ENCODE measurements at regions not wholly inside any gene's neighbourhood (a gene's known extent, or its start where the extent isn't known, plus 50 kb on each side); places are given as distances from the start of the nearest gene placed in this dataset.

DNA sequence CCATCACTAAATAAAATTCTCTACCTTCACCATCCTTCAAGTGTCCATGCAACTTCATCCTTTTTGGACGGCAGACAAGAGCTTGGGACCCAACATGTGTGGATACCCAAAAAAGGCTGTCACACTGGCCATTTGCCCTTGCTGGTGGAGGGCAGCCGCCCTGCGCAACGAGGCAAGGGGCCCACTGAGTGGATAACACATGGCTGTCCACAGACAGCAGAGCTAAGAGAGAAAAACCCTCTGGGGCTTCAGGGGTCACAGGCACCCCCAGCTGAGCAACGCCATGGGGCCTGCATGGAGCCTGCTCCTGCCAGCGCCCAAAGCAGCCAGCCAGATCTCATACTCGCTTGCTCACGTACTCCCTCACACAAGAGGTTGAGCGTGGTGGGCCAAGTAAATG lies 205.9 kb upstream of the NREP start (continued):
- TF ChIP-seq, protein P1, sequence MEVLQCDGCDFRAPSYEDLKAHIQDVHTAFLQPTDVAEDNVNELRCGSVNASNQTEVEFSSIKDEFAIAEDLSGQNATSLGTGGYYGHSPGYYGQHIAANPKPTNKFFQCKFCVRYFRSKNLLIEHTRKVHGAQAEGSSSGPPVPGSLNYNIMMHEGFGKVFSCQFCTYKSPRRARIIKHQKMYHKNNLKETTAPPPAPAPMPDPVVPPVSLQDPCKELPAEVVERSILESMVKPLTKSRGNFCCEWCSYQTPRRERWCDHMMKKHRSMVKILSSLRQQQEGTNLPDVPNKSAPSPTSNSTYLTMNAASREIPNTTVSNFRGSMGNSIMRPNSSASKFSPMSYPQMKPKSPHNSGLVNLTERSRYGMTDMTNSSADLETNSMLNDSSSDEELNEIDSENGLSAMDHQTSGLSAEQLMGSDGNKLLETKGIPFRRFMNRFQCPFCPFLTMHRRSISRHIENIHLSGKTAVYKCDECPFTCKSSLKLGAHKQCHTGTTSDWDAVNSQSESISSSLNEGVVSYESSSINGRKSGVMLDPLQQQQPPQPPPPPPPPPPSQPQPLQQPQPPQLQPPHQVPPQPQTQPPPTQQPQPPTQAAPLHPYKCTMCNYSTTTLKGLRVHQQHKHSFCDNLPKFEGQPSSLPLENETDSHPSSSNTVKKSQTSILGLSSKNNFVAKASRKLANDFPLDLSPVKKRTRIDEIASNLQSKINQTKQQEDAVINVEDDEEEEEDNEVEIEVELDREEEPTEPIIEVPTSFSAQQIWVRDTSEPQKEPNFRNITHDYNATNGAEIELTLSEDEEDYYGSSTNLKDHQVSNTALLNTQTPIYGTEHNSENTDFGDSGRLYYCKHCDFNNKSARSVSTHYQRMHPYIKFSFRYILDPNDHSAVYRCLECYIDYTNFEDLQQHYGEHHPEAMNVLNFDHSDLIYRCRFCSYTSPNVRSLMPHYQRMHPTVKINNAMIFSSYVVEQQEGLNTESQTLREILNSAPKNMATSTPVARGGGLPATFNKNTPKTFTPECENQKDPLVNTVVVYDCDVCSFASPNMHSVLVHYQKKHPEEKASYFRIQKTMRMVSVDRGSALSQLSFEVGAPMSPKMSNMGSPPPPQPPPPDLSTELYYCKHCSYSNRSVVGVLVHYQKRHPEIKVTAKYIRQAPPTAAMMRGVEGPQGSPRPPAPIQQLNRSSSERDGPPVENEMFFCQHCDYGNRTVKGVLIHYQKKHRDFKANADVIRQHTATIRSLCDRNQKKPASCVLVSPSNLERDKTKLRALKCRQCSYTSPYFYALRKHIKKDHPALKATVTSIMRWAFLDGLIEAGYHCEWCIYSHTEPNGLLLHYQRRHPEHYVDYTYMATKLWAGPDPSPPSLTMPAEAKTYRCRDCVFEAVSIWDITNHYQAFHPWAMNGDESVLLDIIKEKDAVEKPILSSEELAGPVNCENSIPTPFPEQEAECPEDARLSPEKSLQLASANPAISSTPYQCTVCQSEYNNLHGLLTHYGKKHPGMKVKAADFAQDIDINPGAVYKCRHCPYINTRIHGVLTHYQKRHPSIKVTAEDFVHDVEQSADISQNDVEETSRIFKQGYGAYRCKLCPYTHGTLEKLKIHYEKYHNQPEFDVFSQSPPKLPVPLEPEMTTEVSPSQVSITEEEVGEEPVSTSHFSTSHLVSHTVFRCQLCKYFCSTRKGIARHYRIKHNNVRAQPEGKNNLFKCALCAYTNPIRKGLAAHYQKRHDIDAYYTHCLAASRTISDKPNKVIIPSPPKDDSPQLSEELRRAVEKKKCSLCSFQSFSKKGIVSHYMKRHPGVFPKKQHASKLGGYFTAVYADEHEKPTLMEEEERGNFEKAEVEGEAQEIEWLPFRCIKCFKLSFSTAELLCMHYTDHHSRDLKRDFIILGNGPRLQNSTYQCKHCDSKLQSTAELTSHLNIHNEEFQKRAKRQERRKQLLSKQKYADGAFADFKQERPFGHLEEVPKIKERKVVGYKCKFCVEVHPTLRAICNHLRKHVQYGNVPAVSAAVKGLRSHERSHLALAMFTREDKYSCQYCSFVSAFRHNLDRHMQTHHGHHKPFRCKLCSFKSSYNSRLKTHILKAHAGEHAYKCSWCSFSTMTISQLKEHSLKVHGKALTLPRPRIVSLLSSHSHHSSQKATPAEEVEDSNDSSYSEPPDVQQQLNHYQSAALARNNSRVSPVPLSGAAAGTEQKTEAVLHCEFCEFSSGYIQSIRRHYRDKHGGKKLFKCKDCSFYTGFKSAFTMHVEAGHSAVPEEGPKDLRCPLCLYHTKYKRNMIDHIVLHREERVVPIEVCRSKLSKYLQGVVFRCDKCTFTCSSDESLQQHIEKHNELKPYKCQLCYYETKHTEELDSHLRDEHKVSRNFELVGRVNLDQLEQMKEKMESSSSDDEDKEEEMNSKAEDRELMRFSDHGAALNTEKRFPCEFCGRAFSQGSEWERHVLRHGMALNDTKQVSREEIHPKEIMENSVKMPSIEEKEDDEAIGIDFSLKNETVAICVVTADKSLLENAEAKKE (CRISPR knock-in tag; IDR thresholded peaks at IDR 0.05): no peak
- no peak for TF ChIP-seq EZH2 (IDR thresholded peaks at IDR 0.05; ENCODE audit: low read depth, unreplicated experiment)
- no peak for TF ChIP-seq NANOG (IDR thresholded peaks at IDR 0.05; ENCODE audit: borderline replicate concordance)
- no peak for TF ChIP-seq POLR2AphosphoS5 (IDR thresholded peaks at IDR 0.05; ENCODE audit: low read depth)

DNA sequence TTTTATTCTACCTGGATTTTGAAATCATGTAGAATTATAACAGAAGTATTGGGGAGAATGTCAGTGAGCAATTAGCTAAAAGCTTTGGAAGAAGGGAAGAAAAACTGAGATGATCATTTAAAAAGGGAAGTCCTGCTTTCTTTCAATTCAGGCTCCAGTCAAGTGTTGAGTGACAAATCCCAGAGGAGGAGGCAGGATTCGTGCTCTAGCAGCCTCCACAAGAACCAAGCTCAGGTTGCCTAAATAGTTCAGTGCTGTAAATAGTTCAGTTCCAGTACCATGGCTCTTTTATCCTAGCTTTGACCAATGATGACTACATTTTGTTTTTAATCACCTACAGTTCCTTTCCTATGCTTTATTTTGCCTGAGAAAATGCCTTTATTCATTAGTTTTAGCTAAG lies 204.9 kb upstream of the NREP start:
- Mint-ChIP-seq H3K4me1 (no peaks in the 10 kb centered on the region), H3K27me3 (ENCODE audit: insufficient read depth, low read depth, poor library complexity) (no peaks in the 10 kb centered on the region), H3K36me3 (ENCODE audit: low read depth) (no peaks in the 10 kb centered on the region), H3K4me3 (no peak overlapping the region), H3K9me3 (peaks cover 3% of the 10 kb centered on the region; the same call in 1 of the 3 replicates), H3K27ac (no peak overlapping the region)
- Histone ChIP-seq H2AFZ (no peak overlapping the region), H3K4me3 (no peak overlapping the region), H3K27me3 (ENCODE audit: insufficient read depth) (no peaks in the 10 kb centered on the region), H4K20me1 (replicated peaks; ENCODE audit: insufficient read depth) (no peaks in the 10 kb centered on the region), H3K27ac (ENCODE audit: low read depth) (no peak overlapping the region), H3K79me2 (replicated peaks; ENCODE audit: insufficient read depth) (no peaks in the 10 kb centered on the region), H3K36me3 (ENCODE audit: insufficient read depth) (no peaks in the 10 kb centered on the region), H3K9me2 (ENCODE audit: insufficient read depth) (no peaks in the 10 kb centered on the region), H3K4me1 (ENCODE audit: insufficient read depth) (no peaks in the 10 kb centered on the region), H3F3A (replicated peaks; ENCODE audit: low read depth) (no peaks in the 10 kb centered on the region), H3K4me2 (no peak overlapping the region)
- DNase-seq (ENCODE audit: low spot score) (no peak), ATAC-seq (no peak)
- TF ChIP-seq, protein P1 (CRISPR knock-in tag; IDR thresholded peaks at IDR 0.05): no peak
- TF ChIP-seq STAT1 (IDR thresholded peaks at IDR 0.05; ENCODE audit: unreplicated experiment): no peak
- no peak for TF ChIP-seq JUNB (IDR thresholded peaks at IDR 0.05; ENCODE audit: unreplicated experiment)
- no peak for TF ChIP-seq POLR2AphosphoS5 (IDR thresholded peaks at IDR 0.05; ENCODE audit: low read depth)
- TF ChIP-seq, protein P2, sequence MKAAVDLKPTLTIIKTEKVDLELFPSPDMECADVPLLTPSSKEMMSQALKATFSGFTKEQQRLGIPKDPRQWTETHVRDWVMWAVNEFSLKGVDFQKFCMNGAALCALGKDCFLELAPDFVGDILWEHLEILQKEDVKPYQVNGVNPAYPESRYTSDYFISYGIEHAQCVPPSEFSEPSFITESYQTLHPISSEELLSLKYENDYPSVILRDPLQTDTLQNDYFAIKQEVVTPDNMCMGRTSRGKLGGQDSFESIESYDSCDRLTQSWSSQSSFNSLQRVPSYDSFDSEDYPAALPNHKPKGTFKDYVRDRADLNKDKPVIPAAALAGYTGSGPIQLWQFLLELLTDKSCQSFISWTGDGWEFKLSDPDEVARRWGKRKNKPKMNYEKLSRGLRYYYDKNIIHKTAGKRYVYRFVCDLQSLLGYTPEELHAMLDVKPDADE (IDR thresholded peaks at IDR 0.05): no peak
- TF ChIP-seq ZNF114 (CRISPR knock-in tag; IDR thresholded peaks at IDR 0.05): no peak
- no peak for TF ChIP-seq NANOG (IDR thresholded peaks at IDR 0.05; ENCODE audit: borderline replicate concordance)
- TF ChIP-seq EZH2phosphoT487 (IDR thresholded peaks at IDR 0.05; ENCODE audit: unreplicated experiment): no peak

Measured in GM23338 (cell line).